Neural progenitor cell (in vitro differentiated cells): ENCODE measurements at regions not wholly inside any gene's neighbourhood (a gene's known extent, or its start where the extent isn't known, plus 50 kb on each side); places are given as distances from the start of the nearest gene placed in this dataset.

ENCODE experiments used
- CTCF ChIP-seq: fragments of 200-600 bp; sonication (generic); IDR thresholded peaks from 2 replicates; pipeline ENCODE4 v1.5.1; 2017; ENCODE audit warnings: antibody characterized with exemption, mild to moderate bottlenecking
- EZH2phosphoT487 ChIP-seq: fragments of 200-600 bp; sonication (generic); IDR thresholded peaks from 2 replicates; pipeline ENCODE4 v1.6.1; 2017; ENCODE audit warnings: antibody characterized with exemption

- TF ChIP-seq CTCF (no peak), EZH2phosphoT487 (no peak)
These were observed 1230.3 kb upstream of the AGA start for GRCh38 chr4:178672512-178672911.
